PC-9 (cell line): ENCODE measurements at regions not wholly inside any gene's neighbourhood (a gene's known extent, or its start where the extent isn't known, plus 50 kb on each side); places are given as distances from the start of the nearest gene placed in this dataset.

Source experiments
- CTCF ChIP-seq: fragments of 200-600 bp; sonication (generic); conservative IDR thresholded peaks from 2 replicates; pipeline ENCODE4 v1.6.1; 2017; ENCODE audit warnings: mixed run types, antibody characterized with exemption, mild to moderate bottlenecking, moderate library complexity
- EZH2 ChIP-seq: fragments of 200-600 bp; sonication (generic); IDR thresholded peaks from 2 replicates; pipeline ENCODE4 v1.8.0; 2017; ENCODE audit warnings: antibody characterized with exemption, low read depth

GRCh38 chr22:47548953-47549740 is 786.7 kb downstream of the TBC1D22A start:
- TF ChIP-seq CTCF (no peak), EZH2 (no peak)
